ENCODE measurements at regions not wholly inside any gene's neighbourhood (a gene's known extent, or its start where the extent isn't known, plus 50 kb on each side); places are given as distances from the start of the nearest gene placed in this dataset.

GRCh38 chr3:173214576-173214975 lies 73.5 kb upstream of the SPATA16 start:
- TF ChIP-seq CTCF (IDR thresholded peaks at IDR 0.05; ENCODE audit: low read length), result no peak
- no peak for TF ChIP-seq EZH2 (optimal IDR thresholded peaks at IDR 0.05; ENCODE audit: low read depth, low read length)
- no peak for TF ChIP-seq EZH2phosphoT487 (IDR thresholded peaks at IDR 0.05; ENCODE audit: low read length)
